HG02840 (cell line): ENCODE measurements at regions not wholly inside any gene's neighbourhood (a gene's known extent, or its start where the extent isn't known, plus 50 kb on each side); places are given as distances from the start of the nearest gene placed in this dataset.
"Not testable (repeated sequence)": the region's sequence is repeated elsewhere in the genome, so short reads cannot be mapped to it uniquely, and the experiment has no call there.

Experiments used
- ATAC-seq: cut with Tn5 transposase; IDR thresholded peaks from one replicate; pipeline ENCODE4 v1.9.1; 2021; ENCODE audit warnings: mild to moderate bottlenecking, moderate library complexity, moderate number of reproducible peaks; ENCODE audit not compliant: unreplicated experiment, low FRiP score

- ATAC-seq, result no peak
These were observed 812.7 kb upstream of the ADAMTS5 start for GRCh38 chr21:27779606-27780005.

DNA sequence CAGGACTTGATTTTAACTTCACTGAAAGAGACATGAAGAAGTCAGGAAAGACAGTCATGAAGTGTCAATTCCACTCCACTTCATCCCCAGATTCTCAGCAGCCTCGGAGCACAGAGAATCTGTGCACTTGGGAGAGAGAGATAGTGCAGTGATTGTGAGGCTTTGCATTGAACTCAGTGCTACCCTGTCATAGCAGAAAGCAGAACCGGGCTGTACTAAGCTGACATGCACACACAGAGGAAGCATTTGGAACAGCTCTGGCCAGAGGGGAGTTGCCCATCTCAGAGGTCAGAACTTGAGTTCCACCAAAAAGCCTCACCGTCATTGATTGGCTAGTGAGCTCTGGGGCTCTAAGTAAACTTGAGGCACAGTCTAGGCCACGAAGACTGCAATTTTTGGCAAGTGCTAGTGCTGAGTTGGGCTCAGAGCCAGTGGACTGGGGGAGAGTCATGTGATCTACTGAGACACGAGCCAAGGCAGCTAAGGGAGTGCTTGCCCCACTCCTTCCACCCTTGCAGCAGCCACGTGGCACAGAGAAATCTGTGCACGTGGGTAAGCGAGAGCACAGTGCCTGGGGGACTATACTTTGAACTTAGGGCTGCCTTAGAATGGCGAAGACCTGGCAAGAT lies 810.2 kb upstream of the ADAMTS5 start:
- no peak for ATAC-seq

DNA sequence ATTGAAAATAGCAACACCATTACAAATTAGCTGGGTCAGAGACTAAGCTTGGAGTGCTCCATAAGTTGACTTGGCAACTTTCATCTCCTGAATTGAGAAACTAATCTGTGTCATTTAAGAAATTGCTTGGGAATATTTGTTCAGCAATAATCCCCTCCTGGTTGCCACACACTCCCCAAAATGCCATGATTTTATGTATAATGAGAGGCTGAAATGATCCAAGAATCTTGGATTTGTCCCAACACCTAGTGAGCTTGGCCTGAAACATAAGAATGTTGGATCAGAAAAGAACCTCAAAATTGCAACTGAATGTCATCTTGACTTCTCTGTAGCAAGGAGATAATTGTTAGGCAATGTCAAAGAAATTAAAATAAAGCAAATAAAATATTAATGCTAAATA lies 805.9 kb upstream of the ADAMTS5 start:
- no peak for ATAC-seq

DNA sequence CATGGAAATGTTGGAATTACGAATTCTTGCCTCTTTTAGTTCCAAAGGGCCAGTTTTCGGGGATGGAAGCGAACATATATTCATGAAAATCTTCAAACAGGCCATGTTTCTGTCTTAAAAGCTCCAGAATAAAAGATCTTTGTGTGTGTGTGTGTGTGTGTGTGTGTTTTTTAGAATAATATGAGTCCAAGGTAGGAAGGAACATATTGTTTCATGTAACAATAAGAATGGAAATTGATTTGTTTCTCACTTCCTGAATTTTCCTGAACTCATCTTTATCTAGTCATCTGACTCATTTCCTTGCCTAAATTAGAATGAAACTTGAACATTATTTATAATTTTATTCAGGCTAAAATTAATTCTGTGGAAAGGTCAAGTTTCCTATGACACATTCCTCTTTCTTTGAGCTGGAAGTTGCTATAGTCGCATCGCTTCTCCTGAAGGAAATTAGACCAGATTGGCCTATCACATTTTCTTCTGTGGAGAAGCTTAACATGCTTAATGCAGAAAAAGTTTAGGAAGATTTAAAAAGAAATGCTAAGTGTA lies 805.1 kb upstream of the ADAMTS5 start:
- no peak for ATAC-seq

DNA sequence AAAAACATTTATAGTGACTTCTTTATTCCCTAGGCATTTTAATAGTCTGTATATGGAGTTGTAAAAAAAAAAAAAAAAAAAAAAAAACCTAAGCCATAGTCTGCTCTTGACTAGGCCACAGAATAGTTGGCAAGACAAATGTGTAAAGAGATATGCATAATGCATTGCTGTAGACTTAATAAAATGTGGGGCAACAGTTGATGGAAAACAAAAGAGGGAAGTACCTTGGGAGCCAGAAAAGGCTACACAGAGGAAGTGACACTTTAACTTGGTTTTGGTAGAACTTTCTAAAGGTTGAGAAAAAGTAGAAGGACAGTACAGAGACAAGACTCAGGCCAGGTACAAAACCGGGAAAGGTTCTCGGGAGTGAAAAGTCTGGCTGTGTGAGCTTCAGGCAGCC lies 802.9 kb upstream of the ADAMTS5 start:
- no peak for ATAC-seq

DNA sequence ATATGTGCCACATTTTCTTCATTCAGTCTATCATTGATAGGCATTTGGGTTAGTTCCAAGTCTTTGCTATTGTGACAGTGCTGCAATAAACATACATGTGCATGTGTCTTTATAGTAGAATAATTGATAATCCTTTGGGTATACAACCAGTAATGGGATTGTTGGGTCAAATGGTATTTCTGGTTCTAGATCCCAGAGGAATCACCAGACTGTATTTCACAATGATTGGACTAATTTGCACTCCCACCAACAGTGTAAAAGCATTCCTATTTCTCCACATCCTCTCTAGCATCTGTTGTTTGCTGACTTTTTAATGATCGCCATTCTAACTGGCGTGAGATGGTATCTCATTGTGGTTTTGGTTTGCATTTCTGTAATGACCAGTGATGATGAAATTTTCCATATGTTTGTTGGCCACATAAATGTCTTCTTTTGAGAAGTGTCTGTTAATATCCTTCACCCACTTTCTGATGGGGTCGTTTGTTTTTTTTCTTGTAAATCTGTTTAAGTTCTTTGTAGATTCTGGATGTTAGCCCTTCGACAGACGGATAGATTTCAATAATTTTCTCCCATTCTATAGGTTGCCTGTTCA lies 801.3 kb upstream of the ADAMTS5 start:
- not testable (repeated sequence) for ATAC-seq

DNA sequence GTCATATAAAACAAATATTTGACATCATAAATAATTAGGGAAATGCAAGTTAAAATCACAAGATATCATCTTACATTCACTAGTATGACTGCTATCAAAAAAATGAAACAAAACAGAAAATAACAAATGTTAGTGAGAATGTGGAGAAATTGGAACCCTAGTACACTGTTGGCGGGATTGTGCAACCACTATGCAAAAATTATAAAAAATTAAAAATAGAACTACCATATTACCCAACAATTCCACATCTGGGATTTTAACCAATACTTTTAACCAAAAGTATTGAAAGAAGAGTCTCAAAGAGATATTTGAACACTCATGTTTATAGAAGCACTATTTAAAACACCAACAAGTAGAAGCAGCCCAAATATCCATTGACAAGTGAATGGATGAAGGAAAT lies 797.2 kb upstream of the ADAMTS5 start:
- ATAC-seq, result no peak

DNA sequence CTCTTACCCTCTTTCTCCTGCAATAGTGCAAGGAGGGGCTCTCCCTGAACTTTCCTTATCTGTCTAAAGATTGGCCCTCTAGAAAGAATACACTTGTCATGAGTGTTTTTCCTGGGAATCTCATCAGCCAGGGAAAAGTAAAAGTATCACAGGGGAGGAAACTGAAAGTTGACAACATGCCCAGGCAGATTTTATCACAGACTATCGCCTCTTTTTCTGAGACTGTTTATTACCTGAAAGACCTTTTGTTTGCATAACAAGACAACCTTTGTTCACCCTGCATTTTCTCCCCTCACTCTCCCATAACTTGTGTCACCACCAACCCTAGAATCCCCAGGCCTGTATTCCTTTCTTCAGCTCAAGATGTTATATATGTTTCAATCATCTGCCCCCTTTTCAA lies 794.7 kb upstream of the ADAMTS5 start:
- no peak for ATAC-seq

GRCh38 chr21:27759820-27760219 lies 792.9 kb upstream of the ADAMTS5 start:
- ATAC-seq, result no peak

- ATAC-seq, result no peak
These were observed 792.3 kb upstream of the ADAMTS5 start for GRCh38 chr21:27759091-27759659.

DNA sequence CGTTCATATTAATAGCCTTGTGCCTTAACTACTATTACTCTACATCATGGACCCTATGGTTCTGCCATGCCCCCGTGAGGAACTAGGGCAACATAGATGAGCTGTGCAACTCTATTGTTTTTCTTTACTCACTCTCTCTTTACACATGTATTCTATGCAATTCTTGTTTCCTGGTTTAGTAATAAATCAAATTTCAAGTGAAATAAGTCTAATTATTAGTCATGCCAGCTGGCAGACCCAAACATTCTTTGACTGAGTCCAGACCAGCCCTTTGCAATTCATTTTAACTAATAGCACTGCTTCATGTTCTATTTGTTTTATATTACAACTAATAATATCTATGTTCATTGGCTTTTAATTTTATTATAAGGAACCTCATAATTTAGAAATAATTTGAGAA lies 789.3 kb upstream of the ADAMTS5 start:
- no peak for ATAC-seq

- ATAC-seq, result no peak
These were observed 777.2 kb upstream of the ADAMTS5 start for GRCh38 chr21:27743971-27744564.

- no peak for ATAC-seq
These were observed 774.8 kb upstream of the ADAMTS5 start for GRCh38 chr21:27741736-27742135.

DNA sequence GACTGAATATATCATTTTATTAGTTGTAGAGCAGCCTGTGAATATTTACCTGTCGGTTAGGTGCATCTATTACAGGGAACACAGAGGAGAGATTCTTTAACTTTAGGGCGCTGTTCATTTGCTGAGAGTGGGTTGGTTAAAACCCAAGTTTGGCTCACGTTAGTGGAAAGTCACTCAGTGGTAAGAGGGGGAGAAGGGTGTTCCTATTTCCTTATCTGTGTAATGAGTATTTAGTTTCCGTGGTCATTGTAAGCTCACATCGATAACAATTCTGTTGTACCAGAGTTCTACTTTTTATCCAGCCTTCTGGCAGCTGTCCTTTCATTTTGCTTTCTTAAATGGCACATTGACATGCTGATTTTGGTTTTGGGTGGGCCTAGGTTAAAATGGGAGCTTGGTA lies 773.2 kb upstream of the ADAMTS5 start:
- ATAC-seq, result no peak

GRCh38 chr21:27739187-27739586 lies 772.3 kb upstream of the ADAMTS5 start:
- ATAC-seq, result no peak

- ATAC-seq, result no peak
These were observed 768.8 kb upstream of the ADAMTS5 start for GRCh38 chr21:27735699-27736098.

DNA sequence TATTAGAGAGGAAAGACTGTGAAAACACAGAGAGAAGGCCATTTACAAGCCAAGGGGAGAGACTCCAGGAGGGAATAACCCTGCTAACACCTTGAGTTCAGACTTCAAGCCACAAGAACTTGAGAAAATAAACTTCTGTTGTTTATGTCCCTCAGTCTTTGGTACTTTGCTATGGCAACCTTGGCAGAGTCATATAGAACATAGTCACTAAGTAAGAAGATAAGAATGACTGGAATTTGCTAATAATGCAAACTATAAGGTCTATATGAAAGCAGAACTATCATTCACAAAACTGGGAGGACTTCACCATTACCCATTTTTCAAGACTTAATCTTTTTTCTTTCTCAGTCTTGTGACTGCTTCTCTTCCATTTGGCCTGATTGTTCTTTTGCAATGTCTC lies 767.3 kb upstream of the ADAMTS5 start:
- no peak for ATAC-seq

DNA sequence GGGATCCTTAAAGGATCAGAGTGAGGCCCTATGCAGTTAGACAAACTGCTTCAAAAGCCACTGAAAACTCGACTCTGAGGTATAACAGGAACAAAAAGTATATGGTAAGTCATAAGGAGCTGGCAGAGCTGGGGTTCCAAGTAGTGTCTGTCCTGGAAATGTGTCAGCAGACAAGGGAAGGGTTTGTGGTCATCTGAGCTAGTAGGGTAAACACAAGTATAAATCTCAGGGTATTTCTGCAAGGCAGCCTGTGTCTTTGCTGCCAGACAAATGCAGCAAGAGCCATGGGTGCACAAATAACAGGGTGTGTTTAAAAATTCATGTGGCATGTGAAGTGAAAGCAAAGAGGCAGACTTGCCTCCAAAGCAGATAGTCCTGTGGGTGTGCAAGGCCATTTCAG lies 759.0 kb upstream of the ADAMTS5 start:
- no peak for ATAC-seq

DNA sequence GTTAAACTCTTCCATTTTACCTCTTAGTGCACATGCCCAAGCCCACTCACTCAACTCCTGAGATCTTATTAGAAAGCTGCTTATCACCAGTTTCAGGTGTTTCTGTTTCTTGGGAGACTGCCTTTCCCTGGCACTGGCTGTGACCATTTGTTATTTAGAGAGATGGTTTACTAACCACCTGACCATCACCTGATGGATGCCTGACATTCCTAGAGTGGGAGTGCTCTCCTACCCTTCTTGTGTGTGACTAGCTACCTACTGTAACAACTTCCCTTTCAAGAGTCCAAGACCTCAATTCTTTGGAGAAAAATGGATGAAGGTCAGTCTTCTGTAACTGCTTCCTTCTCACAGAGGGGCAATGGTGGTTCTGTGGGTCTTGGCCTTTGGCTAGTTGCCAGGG lies 755.2 kb upstream of the ADAMTS5 start:
- no peak for ATAC-seq

GRCh38 chr21:27721675-27722074 lies 754.8 kb upstream of the ADAMTS5 start:
- ATAC-seq, result no peak

DNA sequence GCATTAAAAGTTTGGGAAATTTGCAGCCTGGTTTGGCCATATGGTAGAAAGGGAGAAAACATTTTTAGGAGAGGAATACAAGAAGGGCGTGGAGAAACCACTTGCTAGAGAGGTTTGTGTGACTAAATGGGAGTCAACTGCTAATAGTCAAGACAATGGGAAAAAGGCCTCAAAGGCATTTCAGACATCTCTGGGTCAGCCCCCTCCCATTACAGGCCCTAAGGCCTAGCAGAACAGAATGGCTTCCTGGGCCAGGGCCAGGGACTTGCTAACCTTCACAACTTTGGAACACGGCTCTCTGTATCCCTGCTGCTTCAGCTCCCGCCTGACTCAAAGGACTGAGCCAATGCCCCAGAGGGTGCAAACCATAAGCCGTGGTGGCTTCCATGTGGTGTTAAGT lies 752.3 kb upstream of the ADAMTS5 start:
- no peak for ATAC-seq

GRCh38 chr21:27715131-27715530 lies 748.2 kb upstream of the ADAMTS5 start:
- ATAC-seq, result no peak
